H1 (cell line): ENCODE measurements at regions not wholly inside any gene's neighbourhood (a gene's known extent, or its start where the extent isn't known, plus 50 kb on each side); places are given as distances from the start of the nearest gene placed in this dataset.

Experiments used
- CTCF ChIP-seq, 3 experiments: IDR thresholded peaks; 1 replicate in 2 of 3; 2 replicates in 1 of 3; pipeline versions ENCODE4 v1.5.1 to v1.6.1; 2011; ENCODE audit warnings: low read length in 3 of 3, mild to moderate bottlenecking in 3 of 3, inconsistent platforms in 2 of 3, low read depth in 1 of 3, moderate library complexity in 1 of 3; ENCODE audit not compliant: insufficient read depth in 1 of 3; ENCODE audit errors: control extremely low read depth in 1 of 3
- KDM5A ChIP-seq: fragments of 200-600 bp; IDR thresholded peaks from 2 replicates; pipeline ENCODE4 v1.7.1; 2012; ENCODE audit warnings: mild to moderate bottlenecking, low read length, inconsistent platforms, mixed read lengths
- NRF1 ChIP-seq: IDR thresholded peaks from 2 replicates; pipeline ENCODE4 v1.6.1; 2011; ENCODE audit warnings: mild to moderate bottlenecking, low read depth, low read length, improper control_type of control experiment
- POLR2AphosphoS5 ChIP-seq: IDR thresholded peaks from 2 replicates; pipeline ENCODE4 v1.6.1; 2011; ENCODE audit warnings: low read depth, low read length
- RXRA ChIP-seq: IDR thresholded peaks from 2 replicates; pipeline ENCODE4 v1.6.1; 2011; ENCODE audit warnings: low read depth, mild to moderate bottlenecking, low read length, moderate library complexity; ENCODE audit not compliant: insufficient read depth
- SAP30 ChIP-seq: fragments of 300-600 bp; sonication (generic); IDR thresholded peaks from 2 replicates; pipeline ENCODE4 v1.7.1; 2012; ENCODE audit warnings: low read length, moderate library complexity, mild to moderate bottlenecking, inconsistent platforms; ENCODE audit not compliant: insufficient read depth, insufficient replicate concordance
- SP2 ChIP-seq: IDR thresholded peaks from 2 replicates; pipeline ENCODE4 v1.6.1; 2012; ENCODE audit warnings: mild to moderate bottlenecking, low read length, inconsistent platforms
- SRF ChIP-seq: IDR thresholded peaks from 2 replicates; pipeline ENCODE4 v1.6.1; 2011; ENCODE audit warnings: mild to moderate bottlenecking, low read depth, low read length, moderate library complexity
- SUZ12 ChIP-seq: fragments of 200-600 bp; sonication (generic); IDR thresholded peaks from 2 replicates; pipeline ENCODE4 v1.6.1; 2012; ENCODE audit warnings: mild to moderate bottlenecking, inconsistent platforms, low read length, moderate library complexity, mixed read lengths

GRCh38 chr3:84125760-84126159 lies 833.0 kb upstream of the CADM2 start (continued):
- TF ChIP-seq CTCF (IDR thresholded peaks at IDR 0.05; ENCODE audit: control extremely low read depth in 1 of 3, insufficient read depth in 1 of 3, low read depth in 1 of 3, low read length in 3 of 3) (no peak), KDM5A (no peak), SAP30 (no peak), POLR2AphosphoS5 (no peak), RXRA (no peak), SUZ12 (no peak), SRF (no peak), NRF1 (no peak), SP2 (no peak)
